Panc1 (cell line): ENCODE measurements at regions not wholly inside any gene's neighbourhood (a gene's known extent, or its start where the extent isn't known, plus 50 kb on each side); places are given as distances from the start of the nearest gene placed in this dataset.

Source experiments
- ATAC-seq: fragments of 200-7000 bp; cut with Tn5 transposase; 2 replicates; pipeline ENCODE4 v1.9.1; 2020; ENCODE audit warnings: mild to moderate bottlenecking, moderate library complexity
- BruUV-seq: library from RNA; stranded (reverse); fragments of 400-500 nt; replicated peaks from 2 replicates; lab custom pipeline; 2021; lab: Mats Ljungman, UMichigan
- CTCF ChIA-PET: fragments of 300-600 bp; sonication (Branson Sonifier 250); formaldehyde crosslinking; loops from one replicate; lab custom pipeline; 2022; ENCODE audit warnings: antibody characterized with exemption; lab: Charles Lee
- POLR2A ChIA-PET: fragments of 300-600 bp; sonication (Branson Sonifier 250); formaldehyde crosslinking; loops from one replicate; lab custom pipeline; 2022; ENCODE audit warnings: antibody characterized with exemption; lab: Charles Lee
- DNase-seq: peaks from one replicate; pipeline ENCODE4 v3.0.0-alpha.2; 2010; ENCODE audit warnings: low read depth, low spot score
- H3K27ac ChIP-seq: 2 replicates; pipeline ENCODE4 v1.5.1; 2011; ENCODE audit warnings: mild to moderate bottlenecking, low read length, inconsistent platforms
- H3K27me3 ChIP-seq: fragments of 200-500 bp; sonication (Bioruptor generic); 2 replicates; pipeline ENCODE4 v1.6.0; 2014; ENCODE audit warnings: low read length, inconsistent platforms; ENCODE audit not compliant: control insufficient read depth, insufficient read depth
- H3K36me3 ChIP-seq: fragments of 200-500 bp; sonication (Bioruptor generic); 2 replicates; pipeline ENCODE4 v1.5.1; 2014; ENCODE audit warnings: inconsistent platforms, mild to moderate bottlenecking, low read length, moderate library complexity; ENCODE audit not compliant: control insufficient read depth, insufficient read depth
- H3K4me1 ChIP-seq: 2 replicates; pipeline ENCODE4 v1.5.1; 2011; ENCODE audit warnings: inconsistent platforms, mild to moderate bottlenecking, low read length, moderate library complexity; ENCODE audit not compliant: control insufficient read depth, insufficient read depth
- H3K4me3 ChIP-seq, 2 experiments: 2 replicates each; pipeline ENCODE4 v1.5.1; 2011 to 2012; ENCODE audit warnings: low read depth in 2 of 2, low read length in 2 of 2, mild to moderate bottlenecking in 2 of 2, inconsistent platforms in 1 of 2, moderate library complexity in 1 of 2
- H3K9me3 ChIP-seq: fragments of 200-500 bp; sonication (Bioruptor generic); 2 replicates; pipeline ENCODE4 v1.5.1; 2014; ENCODE audit warnings: low read depth, mild to moderate bottlenecking, inconsistent platforms, low read length, moderate library complexity; ENCODE audit not compliant: control insufficient read depth, insufficient read depth
- CTCF ChIP-seq: fragments of 450-650 bp; IDR thresholded peaks from 2 replicates; pipeline ENCODE4 v1.5.1; 2017; ENCODE audit warnings: mild to moderate bottlenecking
- POLR2AphosphoS5 ChIP-seq: IDR thresholded peaks from 2 replicates; pipeline ENCODE4 v1.6.1; 2012; ENCODE audit warnings: mild to moderate bottlenecking, low read depth, low read length, moderate library complexity
- SIN3A ChIP-seq: IDR thresholded peaks from 2 replicates; pipeline ENCODE4 v1.6.1; 2012; ENCODE audit warnings: low read depth, mild to moderate bottlenecking, low read length, moderate library complexity, borderline replicate concordance; ENCODE audit not compliant: insufficient read depth
- TCF7L2 ChIP-seq: IDR thresholded peaks from 2 replicates; pipeline ENCODE4 v1.6.1; 2011; ENCODE audit warnings: mild to moderate bottlenecking, low read depth, low read length, inconsistent platforms
- in situ Hi-C: cut with HindIII; loops from 2 replicates; pipeline ENCODE4 v1.10.0; 2016; ENCODE audit warnings: low sequenced_read_pairs, low pct_unique_long_range_greater_than_20kb
- intact Hi-C: fragments of 100-400 bp; cut with micrococcal nuclease; formaldehyde crosslinking; loops from one replicate; pipeline ENCODE4 v1.10.0; 2022; ENCODE audit not compliant: unreplicated experiment
- TF ChIP-seq, protein P1 (sequence below), 2 experiments: IDR thresholded peaks; 2 replicates each; pipeline ENCODE4 v1.6.1; 2011 to 2012; ENCODE audit warnings: low read depth in 2 of 2, control low read depth in 1 of 2, low read length in 1 of 2, mild to moderate bottlenecking in 1 of 2, moderate library complexity in 1 of 2; ENCODE audit not compliant: insufficient read depth in 1 of 2

- CTCF ChIA-PET, result no interaction called here
- H3K36me3 ChIP-seq, result no peaks in the 10 kb centered on the region
- BruUV-seq, result no TSS peak
- H3K4me3 ChIP-seq, result no peak overlapping the region
- POLR2A ChIA-PET, result no interaction called here
- H3K27ac ChIP-seq, result no peak overlapping the region
- intact Hi-C loops, result no loop called here
- no peaks in the 10 kb centered on the region for H3K4me1 ChIP-seq
- in situ Hi-C loops, result no loop called here
- TF ChIP-seq TCF7L2, result no peak
- no peak for TF ChIP-seq CTCF
- TF ChIP-seq SIN3A, result no peak
- TF ChIP-seq, protein P1, sequence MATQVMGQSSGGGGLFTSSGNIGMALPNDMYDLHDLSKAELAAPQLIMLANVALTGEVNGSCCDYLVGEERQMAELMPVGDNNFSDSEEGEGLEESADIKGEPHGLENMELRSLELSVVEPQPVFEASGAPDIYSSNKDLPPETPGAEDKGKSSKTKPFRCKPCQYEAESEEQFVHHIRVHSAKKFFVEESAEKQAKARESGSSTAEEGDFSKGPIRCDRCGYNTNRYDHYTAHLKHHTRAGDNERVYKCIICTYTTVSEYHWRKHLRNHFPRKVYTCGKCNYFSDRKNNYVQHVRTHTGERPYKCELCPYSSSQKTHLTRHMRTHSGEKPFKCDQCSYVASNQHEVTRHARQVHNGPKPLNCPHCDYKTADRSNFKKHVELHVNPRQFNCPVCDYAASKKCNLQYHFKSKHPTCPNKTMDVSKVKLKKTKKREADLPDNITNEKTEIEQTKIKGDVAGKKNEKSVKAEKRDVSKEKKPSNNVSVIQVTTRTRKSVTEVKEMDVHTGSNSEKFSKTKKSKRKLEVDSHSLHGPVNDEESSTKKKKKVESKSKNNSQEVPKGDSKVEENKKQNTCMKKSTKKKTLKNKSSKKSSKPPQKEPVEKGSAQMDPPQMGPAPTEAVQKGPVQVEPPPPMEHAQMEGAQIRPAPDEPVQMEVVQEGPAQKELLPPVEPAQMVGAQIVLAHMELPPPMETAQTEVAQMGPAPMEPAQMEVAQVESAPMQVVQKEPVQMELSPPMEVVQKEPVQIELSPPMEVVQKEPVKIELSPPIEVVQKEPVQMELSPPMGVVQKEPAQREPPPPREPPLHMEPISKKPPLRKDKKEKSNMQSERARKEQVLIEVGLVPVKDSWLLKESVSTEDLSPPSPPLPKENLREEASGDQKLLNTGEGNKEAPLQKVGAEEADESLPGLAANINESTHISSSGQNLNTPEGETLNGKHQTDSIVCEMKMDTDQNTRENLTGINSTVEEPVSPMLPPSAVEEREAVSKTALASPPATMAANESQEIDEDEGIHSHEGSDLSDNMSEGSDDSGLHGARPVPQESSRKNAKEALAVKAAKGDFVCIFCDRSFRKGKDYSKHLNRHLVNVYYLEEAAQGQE (IDR thresholded peaks at IDR 0.05; ENCODE audit: insufficient read depth in 1 of 2, low read depth in 2 of 2, low read length in 1 of 2), result no peak
- TF ChIP-seq POLR2AphosphoS5, result no peak
- DNase-seq (no peak), ATAC-seq (no peak)
- no peaks in the 10 kb centered on the region for H3K9me3 ChIP-seq
- H3K27me3 ChIP-seq, result no peaks in the 10 kb centered on the region
Observed at GRCh38 chr7:13258386-13258785, 571.0 kb downstream of the ARL4A start.

- Histone ChIP-seq H3K27ac (no peak overlapping the region), H3K27me3 (no peaks in the 10 kb centered on the region), H3K4me1 (no peaks in the 10 kb centered on the region), H3K9me3 (no peaks in the 10 kb centered on the region), H3K4me3 (no peak overlapping the region), H3K36me3 (no peaks in the 10 kb centered on the region)
- in situ Hi-C loops (no loop called here), intact Hi-C loops (loop anchor here (5.0 kb wide), 1 partner anchor 738 kb away; no protein-coding TSS in a partner anchor)
- BruUV-seq, result no TSS peak
- DNase-seq (no peak), ATAC-seq (no peak)
- CTCF ChIA-PET, result no interaction called here
- TF ChIP-seq POLR2AphosphoS5 (no peak), TCF7L2 (no peak), CTCF (no peak), SIN3A (no peak)
- TF ChIP-seq, protein P1 (IDR thresholded peaks at IDR 0.05; ENCODE audit: insufficient read depth in 1 of 2, low read depth in 2 of 2, low read length in 1 of 2), result no peak
- POLR2A ChIA-PET, result no interaction called here
Observed at GRCh38 chr7:13259930-13260329, 572.5 kb downstream of the ARL4A start.
